HepG2 (cell line): ENCODE measurements at regions not wholly inside any gene's neighbourhood (a gene's known extent, or its start where the extent isn't known, plus 50 kb on each side); places are given as distances from the start of the nearest gene placed in this dataset.

ENCODE experiments used
- MXI1 ChIP-seq: IDR thresholded peaks from 3 replicates; pipeline ENCODE4 v1.6.1; 2012; ENCODE audit warnings: low read depth, low read length, inconsistent platforms, borderline replicate concordance
- NR2C2 ChIP-seq: sonication (generic); formaldehyde crosslinking; IDR thresholded peaks from 2 replicates; pipeline ENCODE4 v1.4.0; 2020; ENCODE audit warnings: missing genetic modification reagents, mild to moderate bottlenecking, moderate library complexity, borderline replicate concordance
- PBX3 ChIP-seq: sonication (generic); formaldehyde crosslinking; IDR thresholded peaks from 2 replicates; pipeline ENCODE4 v1.8.1; 2023; ENCODE audit warnings: missing genetic modification reagents, inconsistent platforms, borderline replicate concordance
- SAP130 ChIP-seq: IDR thresholded peaks from 2 replicates; pipeline ENCODE4 v1.6.1; 2016; ENCODE audit warnings: low read depth
- ZFP41 ChIP-seq: sonication (generic); formaldehyde crosslinking; IDR thresholded peaks from 2 replicates; pipeline ENCODE4 v1.4.0; 2020; ENCODE audit warnings: mild to moderate bottlenecking, missing genetic modification reagents, borderline replicate concordance
- ZMYM4 ChIP-seq: sonication (generic); formaldehyde crosslinking; IDR thresholded peaks from 2 replicates; pipeline ENCODE4 v1.8.1; 2023; ENCODE audit warnings: mild to moderate bottlenecking, missing genetic modification reagents

DNA sequence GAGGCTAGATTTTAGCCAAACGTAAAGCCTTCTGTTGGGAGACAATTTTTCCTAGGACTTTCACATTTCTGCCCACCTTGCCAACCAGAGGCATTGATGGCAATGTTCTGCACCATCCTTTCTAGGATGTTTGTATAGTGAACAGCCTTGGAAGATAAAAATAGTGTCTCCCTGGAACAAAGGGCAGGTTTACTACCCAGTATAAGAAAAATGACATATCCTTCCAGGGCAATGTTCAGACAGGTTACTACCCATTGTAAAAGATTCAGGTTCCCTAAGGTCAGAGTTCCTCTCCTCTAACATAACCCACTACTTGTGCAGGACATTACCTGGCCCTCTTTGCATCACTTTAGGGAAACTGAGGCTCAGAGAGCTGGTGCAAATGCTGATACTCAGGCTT is 248.2 kb upstream of the VEPH1 start:
- TF ChIP-seq NR2C2 (CRISPR knock-in tag) (no peak), ZFP41 (CRISPR knock-in tag) (no peak), PBX3 (no peak), MXI1 (no peak), SAP130 (CRISPR knock-in tag) (no peak), ZMYM4 (no peak)
